Naive B cell (primary cell): ENCODE measurements at regions not wholly inside any gene's neighbourhood (a gene's known extent, or its start where the extent isn't known, plus 50 kb on each side); places are given as distances from the start of the nearest gene placed in this dataset.
A peak's percentile ranks its signal among the peaks of the same experiment; 100 is the strongest.

ENCODE experiments used
- ATAC-seq, 2 donors: fragments of 150-1000 bp; cut with Tn5 transposase; 2 replicates each; pipeline ENCODE4 v1.10.0; 2021; ENCODE audit warnings: low read depth in 2 of 2, mild to moderate bottlenecking in 2 of 2, moderate library complexity in 2 of 2
- DNase-seq: peaks from one replicate; pipeline ENCODE4 v3.0.0; 2022
- H3K27ac Mint-ChIP-seq, 6 donors: one replicate each; pipeline ENCODE4 v1.8.0; 2020 to 2022; ENCODE audit warnings: mild to moderate bottlenecking in 6 of 6, mixed read lengths in 6 of 6, moderate library complexity in 5 of 6, inconsistent platforms in 2 of 6
- H3K27me3 Mint-ChIP-seq, 3 donors: one replicate each; pipeline ENCODE4 v1.8.0; 2021 to 2022; ENCODE audit warnings: mixed read lengths in 3 of 3, mild to moderate bottlenecking in 1 of 3
- H3K36me3 Mint-ChIP-seq, 2 donors: one replicate each; pipeline ENCODE4 v1.8.0; 2020 to 2022; ENCODE audit warnings: mixed read lengths in 2 of 2, inconsistent platforms in 1 of 2, mild to moderate bottlenecking in 1 of 2
- H3K4me1 Mint-ChIP-seq, 3 donors: one replicate each; pipeline ENCODE4 v1.8.0; 2020 to 2022; ENCODE audit warnings: mixed read lengths in 3 of 3, inconsistent platforms in 1 of 3, mild to moderate bottlenecking in 1 of 3, moderate library complexity in 1 of 3
- H3K4me3 Mint-ChIP-seq, 8 donors: one replicate each; pipeline ENCODE4 v1.8.0; 2020 to 2022; ENCODE audit warnings: mild to moderate bottlenecking in 8 of 8, mixed read lengths in 8 of 8, moderate library complexity in 8 of 8, inconsistent platforms in 2 of 8
- H3K9me3 Mint-ChIP-seq, 7 donors: one replicate each; pipeline ENCODE4 v1.8.0; 2020 to 2022; ENCODE audit warnings: mixed read lengths in 7 of 7, mild to moderate bottlenecking in 5 of 7, inconsistent platforms in 2 of 7, moderate library complexity in 1 of 7

- H3K36me3 Mint-ChIP-seq, result no peaks in the 10 kb centered on the region
- ATAC-seq (no peak), DNase-seq (no peak)
- H3K4me1 Mint-ChIP-seq, result no peaks in the 10 kb centered on the region
- H3K27ac Mint-ChIP-seq, result no peak overlapping the region
- no peak overlapping the region for H3K4me3 Mint-ChIP-seq
- peaks cover 0 to 7% (median 0%) of the 10 kb centered on the region in 3 donors for H3K27me3 Mint-ChIP-seq
- no peaks in the 10 kb centered on the region for H3K9me3 Mint-ChIP-seq
Observed at GRCh38 chr7:148950806-148951205, 66.7 kb upstream of the EZH2 start.

DNA sequence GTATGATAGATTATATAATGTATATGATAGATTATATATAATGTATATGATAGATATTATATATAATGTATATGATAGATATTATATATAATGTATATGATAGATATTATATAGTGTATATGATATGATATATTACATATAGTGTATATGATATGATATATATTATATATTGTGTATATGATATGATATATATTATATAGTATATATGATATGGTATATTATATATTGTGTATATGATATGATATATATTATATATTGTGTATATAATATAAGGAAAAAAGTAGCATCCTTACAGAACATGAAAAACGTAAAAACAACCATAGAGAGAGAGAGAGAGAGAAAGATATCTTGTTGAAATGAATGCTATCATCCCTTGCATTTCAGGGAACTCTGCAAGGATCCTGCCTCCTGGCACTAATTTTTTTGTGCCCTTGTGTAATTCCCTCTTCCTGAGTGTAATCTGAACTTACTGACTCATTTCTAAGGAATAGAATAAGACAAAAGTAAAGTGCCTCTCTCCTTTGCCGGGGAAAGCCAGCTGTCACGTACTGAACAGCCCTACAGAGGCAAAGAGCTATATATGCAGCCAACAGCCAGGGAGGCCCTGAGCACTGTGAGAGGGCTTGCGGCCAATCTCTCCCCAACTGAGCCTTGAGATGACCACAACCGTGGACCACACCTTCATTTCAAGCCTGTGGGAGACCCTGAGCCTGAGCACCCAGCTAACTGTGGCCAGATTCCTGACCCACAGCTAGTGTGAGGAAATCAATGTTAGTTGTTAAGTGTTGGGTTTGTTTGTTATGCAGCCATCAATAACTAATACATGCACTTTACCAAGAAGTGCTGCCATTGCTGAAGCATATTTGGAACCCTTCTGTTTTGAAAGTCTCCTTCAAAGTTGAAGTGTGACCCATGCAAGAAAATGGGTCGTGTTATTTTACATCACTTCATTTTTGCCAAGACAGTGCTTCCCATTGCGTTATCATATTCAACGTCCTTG, 61.1 kb upstream of the EZH2 start:
- Mint-ChIP-seq H3K9me3 (no peaks in the 10 kb centered on the region), H3K27me3 (no peaks in the 10 kb centered on the region), H3K36me3 (no peaks in the 10 kb centered on the region), H3K4me1 (peaks cover 0 to 10% (median 3%) of the 10 kb centered on the region in 3 donors), H3K4me3 (no peak overlapping the region), H3K27ac (no peak overlapping the region)
- no peak for DNase-seq
- ATAC-seq, result no peak

DNA sequence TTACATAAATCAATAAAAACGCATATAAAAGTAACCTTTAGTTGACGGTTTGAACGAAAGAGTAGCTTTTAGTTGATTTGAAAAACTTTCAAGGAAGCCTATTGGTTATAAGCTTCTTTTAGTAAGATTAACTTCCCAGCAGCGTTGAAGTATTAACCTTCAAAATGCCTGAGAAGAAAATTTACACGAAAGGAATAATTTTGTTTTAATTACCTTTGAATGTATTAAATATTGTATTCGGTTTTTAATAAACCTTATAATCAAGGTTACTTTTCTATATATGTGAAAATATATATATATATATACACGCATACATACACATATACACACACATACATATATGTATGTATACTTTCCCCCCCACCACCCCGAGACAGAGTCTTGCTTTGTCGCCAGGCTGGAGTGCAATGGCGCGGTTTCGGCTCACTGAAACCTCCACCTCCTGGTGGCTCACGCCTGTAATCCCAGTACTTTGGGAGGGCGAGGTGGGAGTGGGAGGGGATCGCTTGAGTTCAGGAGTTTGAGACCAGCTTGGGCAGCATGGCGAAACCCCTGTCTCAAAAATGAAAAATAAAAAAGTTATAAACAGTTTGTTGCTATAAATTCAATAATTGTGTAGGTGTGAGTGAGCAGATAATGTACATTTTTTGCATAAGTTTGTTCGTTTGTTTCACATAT, 57.6 kb upstream of the EZH2 start:
- ATAC-seq (peak; percentile 39 to 47), DNase-seq (peak; percentile 42)
- peak overlapping the region; percentile 94 to 98 (median 96) for H3K27ac Mint-ChIP-seq
- H3K4me3 Mint-ChIP-seq, result peak overlapping the region; percentile 87 to 100 (median 97)
- no peaks in the 10 kb centered on the region for H3K27me3 Mint-ChIP-seq
- no peaks in the 10 kb centered on the region for H3K36me3 Mint-ChIP-seq
- peaks cover 0 to 14% (median 3%) of the 10 kb centered on the region in 3 donors for H3K4me1 Mint-ChIP-seq
- H3K9me3 Mint-ChIP-seq, result no peaks in the 10 kb centered on the region

DNA sequence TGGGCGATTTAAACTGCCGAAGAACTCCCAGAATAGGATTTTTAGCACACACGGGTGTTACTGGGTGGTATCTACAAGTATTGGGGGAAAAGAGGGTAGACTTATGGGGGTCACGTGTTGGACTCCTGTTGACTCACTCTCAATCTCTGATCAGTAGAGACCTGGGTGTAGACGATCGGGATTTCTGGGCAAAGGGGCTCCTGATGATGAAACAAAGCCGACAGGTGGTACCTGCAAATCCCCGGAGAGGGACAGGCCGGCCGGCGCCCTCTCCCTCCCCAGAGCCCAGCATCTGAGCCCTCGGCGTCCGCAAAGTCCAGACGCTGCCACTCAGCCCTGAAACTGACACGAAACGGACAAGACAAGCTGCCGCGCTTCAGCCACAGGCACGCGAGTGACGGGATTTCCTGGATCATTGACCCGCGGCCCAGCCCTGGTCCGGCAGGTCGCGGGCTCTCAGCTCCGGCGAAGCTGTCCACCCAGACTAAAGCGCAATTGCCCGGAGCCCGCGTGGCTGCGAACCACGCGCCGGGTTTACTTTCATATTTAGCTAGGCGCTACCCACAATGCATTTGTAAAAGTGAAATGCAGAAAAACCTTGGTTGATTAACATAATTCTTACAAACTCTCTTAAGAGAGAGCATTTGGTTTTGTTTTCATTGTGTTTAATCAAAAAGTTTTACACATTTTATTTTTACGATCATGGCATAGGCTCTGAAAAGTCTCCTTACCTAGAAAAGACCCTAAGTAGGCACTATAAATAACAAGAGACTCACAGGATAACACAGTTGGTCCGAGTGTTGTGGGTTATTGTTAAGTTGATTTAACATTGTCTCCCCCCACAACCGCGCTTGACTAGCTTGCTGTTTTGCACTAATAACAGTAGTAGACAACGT, 56.9 kb upstream of the EZH2 start:
- H3K27me3 Mint-ChIP-seq, result no peaks in the 10 kb centered on the region
- H3K27ac Mint-ChIP-seq, result peak overlapping the region; percentile 94 to 98 (median 96)
- no peaks in the 10 kb centered on the region for H3K36me3 Mint-ChIP-seq
- ATAC-seq, result peak; percentile 73 to 76
- H3K4me3 Mint-ChIP-seq, result peak overlapping the region; percentile 87 to 100 (median 97)
- H3K4me1 Mint-ChIP-seq, result peaks cover 0 to 14% (median 3%) of the 10 kb centered on the region in 3 donors
- no peaks in the 10 kb centered on the region for H3K9me3 Mint-ChIP-seq
- peak; percentile 79 for DNase-seq

GRCh38 chr7:148939128-148939755, 55.2 kb upstream of the EZH2 start:
- no peaks in the 10 kb centered on the region for H3K9me3 Mint-ChIP-seq
- no peak for DNase-seq

GRCh38 chr7:148935451-148935850, 51.4 kb upstream of the EZH2 start:
- H3K27ac Mint-ChIP-seq, result peak overlapping the region in 1 of 6 donors; percentile 67
- no peak for DNase-seq

More at GRCh38 chr7:148939128-148939755, 55.2 kb upstream of the EZH2 start:
- H3K27me3 Mint-ChIP-seq, result no peaks in the 10 kb centered on the region
- peaks cover 0 to 14% (median 3%) of the 10 kb centered on the region in 3 donors for H3K4me1 Mint-ChIP-seq
- ATAC-seq, result no peak
- no peaks in the 10 kb centered on the region for H3K36me3 Mint-ChIP-seq
- peak overlapping the region in 2 of 6 donors; percentile 6 to 68 for H3K27ac Mint-ChIP-seq
- peak overlapping the region in 3 of 8 donors; percentile 17 to 47 (median 47) for H3K4me3 Mint-ChIP-seq

More at GRCh38 chr7:148935451-148935850, 51.4 kb upstream of the EZH2 start:
- Mint-ChIP-seq H3K4me1 (peaks cover 0 to 6% (median under 1%) of the 10 kb centered on the region in 3 donors), H3K9me3 (no peaks in the 10 kb centered on the region), H3K4me3 (no peak overlapping the region), H3K27me3 (no peaks in the 10 kb centered on the region), H3K36me3 (no peaks in the 10 kb centered on the region)
- no peak for ATAC-seq
